ENCODE measurements at regions not wholly inside any gene's neighbourhood (a gene's known extent, or its start where the extent isn't known, plus 50 kb on each side); places are given as distances from the start of the nearest gene placed in this dataset.

DNA sequence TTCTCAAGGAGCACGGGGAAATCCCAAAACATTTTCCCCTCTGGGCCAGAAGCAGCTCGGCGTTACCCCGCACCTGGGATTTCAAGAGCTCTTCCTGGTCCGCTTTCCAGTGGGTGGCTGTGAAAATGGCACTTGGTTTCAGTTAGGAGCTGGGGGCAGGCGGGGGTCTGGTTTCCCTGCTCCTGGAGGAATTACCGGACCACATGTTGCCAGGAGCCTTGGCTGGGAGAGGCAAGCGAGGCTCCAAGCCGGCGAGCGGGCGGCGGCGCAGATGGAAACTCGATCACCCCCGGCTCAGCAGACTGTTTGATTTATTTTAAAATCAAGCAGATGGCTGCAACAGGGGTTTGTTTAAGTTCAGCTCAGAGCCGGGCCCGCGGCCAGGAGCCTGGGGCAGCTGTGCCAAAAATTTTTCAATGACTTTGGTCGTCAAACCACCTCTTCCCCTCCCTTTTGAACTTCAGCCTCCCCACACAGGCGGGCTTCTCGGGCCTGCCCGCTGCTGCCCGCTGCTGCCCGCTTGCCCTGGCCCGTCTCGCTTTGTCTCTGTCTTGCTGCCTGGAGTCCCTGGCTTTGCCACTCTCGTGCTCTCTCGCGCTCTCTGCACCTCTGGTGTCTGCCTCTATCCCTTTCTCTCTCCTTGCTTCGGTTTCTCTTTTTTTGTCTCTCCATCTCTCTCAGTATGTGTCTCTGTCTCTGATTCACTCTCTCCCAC lies 108.0 kb upstream of the CIBAR2 start (continued):
- no peak for TF ChIP-seq ZNF34 (CRISPR knock-in tag; IDR thresholded peaks at IDR 0.05; ENCODE audit: borderline replicate concordance)
- TF ChIP-seq GABPB1 (CRISPR knock-in tag; IDR thresholded peaks at IDR 0.05), result no peak
- TF ChIP-seq, protein P1, sequence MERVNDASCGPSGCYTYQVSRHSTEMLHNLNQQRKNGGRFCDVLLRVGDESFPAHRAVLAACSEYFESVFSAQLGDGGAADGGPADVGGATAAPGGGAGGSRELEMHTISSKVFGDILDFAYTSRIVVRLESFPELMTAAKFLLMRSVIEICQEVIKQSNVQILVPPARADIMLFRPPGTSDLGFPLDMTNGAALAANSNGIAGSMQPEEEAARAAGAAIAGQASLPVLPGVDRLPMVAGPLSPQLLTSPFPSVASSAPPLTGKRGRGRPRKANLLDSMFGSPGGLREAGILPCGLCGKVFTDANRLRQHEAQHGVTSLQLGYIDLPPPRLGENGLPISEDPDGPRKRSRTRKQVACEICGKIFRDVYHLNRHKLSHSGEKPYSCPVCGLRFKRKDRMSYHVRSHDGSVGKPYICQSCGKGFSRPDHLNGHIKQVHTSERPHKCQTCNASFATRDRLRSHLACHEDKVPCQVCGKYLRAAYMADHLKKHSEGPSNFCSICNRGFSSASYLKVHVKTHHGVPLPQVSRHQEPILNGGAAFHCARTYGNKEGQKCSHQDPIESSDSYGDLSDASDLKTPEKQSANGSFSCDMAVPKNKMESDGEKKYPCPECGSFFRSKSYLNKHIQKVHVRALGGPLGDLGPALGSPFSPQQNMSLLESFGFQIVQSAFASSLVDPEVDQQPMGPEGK (CRISPR knock-in tag; IDR thresholded peaks at IDR 0.05), result no peak
- TF ChIP-seq, protein P2, sequence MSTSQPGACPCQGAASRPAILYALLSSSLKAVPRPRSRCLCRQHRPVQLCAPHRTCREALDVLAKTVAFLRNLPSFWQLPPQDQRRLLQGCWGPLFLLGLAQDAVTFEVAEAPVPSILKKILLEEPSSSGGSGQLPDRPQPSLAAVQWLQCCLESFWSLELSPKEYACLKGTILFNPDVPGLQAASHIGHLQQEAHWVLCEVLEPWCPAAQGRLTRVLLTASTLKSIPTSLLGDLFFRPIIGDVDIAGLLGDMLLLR (CRISPR knock-in tag; IDR thresholded peaks at IDR 0.05), result no peak
- TF ChIP-seq, protein P3, sequence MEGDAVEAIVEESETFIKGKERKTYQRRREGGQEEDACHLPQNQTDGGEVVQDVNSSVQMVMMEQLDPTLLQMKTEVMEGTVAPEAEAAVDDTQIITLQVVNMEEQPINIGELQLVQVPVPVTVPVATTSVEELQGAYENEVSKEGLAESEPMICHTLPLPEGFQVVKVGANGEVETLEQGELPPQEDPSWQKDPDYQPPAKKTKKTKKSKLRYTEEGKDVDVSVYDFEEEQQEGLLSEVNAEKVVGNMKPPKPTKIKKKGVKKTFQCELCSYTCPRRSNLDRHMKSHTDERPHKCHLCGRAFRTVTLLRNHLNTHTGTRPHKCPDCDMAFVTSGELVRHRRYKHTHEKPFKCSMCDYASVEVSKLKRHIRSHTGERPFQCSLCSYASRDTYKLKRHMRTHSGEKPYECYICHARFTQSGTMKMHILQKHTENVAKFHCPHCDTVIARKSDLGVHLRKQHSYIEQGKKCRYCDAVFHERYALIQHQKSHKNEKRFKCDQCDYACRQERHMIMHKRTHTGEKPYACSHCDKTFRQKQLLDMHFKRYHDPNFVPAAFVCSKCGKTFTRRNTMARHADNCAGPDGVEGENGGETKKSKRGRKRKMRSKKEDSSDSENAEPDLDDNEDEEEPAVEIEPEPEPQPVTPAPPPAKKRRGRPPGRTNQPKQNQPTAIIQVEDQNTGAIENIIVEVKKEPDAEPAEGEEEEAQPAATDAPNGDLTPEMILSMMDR (CRISPR knock-in tag; IDR thresholded peaks at IDR 0.05), result peak; percentile 31; the same call in 1 of the 2 replicates
- TF ChIP-seq, protein P4, sequence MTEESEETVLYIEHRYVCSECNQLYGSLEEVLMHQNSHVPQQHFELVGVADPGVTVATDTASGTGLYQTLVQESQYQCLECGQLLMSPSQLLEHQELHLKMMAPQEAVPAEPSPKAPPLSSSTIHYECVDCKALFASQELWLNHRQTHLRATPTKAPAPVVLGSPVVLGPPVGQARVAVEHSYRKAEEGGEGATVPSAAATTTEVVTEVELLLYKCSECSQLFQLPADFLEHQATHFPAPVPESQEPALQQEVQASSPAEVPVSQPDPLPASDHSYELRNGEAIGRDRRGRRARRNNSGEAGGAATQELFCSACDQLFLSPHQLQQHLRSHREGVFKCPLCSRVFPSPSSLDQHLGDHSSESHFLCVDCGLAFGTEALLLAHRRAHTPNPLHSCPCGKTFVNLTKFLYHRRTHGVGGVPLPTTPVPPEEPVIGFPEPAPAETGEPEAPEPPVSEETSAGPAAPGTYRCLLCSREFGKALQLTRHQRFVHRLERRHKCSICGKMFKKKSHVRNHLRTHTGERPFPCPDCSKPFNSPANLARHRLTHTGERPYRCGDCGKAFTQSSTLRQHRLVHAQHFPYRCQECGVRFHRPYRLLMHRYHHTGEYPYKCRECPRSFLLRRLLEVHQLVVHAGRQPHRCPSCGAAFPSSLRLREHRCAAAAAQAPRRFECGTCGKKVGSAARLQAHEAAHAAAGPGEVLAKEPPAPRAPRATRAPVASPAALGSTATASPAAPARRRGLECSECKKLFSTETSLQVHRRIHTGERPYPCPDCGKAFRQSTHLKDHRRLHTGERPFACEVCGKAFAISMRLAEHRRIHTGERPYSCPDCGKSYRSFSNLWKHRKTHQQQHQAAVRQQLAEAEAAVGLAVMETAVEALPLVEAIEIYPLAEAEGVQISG (CRISPR knock-in tag; IDR thresholded peaks at IDR 0.05), result peak; percentile 10; the same call in 1 of the 2 replicates
- TF ChIP-seq ZFX (CRISPR knock-in tag; IDR thresholded peaks at IDR 0.05; ENCODE audit: low read depth), result no peak; the same call in 1 of the 2 replicates
- TF ChIP-seq STAG1 (CRISPR knock-in tag; IDR thresholded peaks at IDR 0.05), result peak; percentile 15; the same call in 1 of the 2 replicates
- TF ChIP-seq ZBTB7A (CRISPR knock-in tag; IDR thresholded peaks at IDR 0.05), result 0 out of 2 replicates have a peak, but pooled peaks have one; percentile 51
- TF ChIP-seq TAF1 (CRISPR knock-in tag; IDR thresholded peaks at IDR 0.05), result peak; percentile 25; the same call in 1 of the 2 replicates
- peak; percentile 14; the same call in 1 of the 2 replicates for TF ChIP-seq RAD21 (CRISPR knock-in tag; IDR thresholded peaks at IDR 0.05)
- TF ChIP-seq, protein P5, sequence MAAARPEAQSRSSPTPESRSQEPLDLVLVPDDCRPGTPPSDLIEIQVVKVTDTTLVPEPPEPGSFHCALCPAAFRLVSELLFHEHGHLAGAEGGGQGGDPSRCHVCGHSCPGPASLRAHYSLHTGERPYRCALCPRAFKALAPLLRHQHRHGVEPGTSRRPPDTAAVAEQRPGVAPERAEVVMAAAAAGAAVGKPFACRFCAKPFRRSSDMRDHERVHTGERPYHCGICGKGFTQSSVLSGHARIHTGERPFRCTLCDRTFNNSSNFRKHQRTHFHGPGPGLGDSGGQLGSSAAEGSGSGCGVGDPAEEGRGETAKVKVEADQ (CRISPR knock-in tag; IDR thresholded peaks at IDR 0.05; ENCODE audit: borderline replicate concordance), result no peak
- TF ChIP-seq, protein P6, sequence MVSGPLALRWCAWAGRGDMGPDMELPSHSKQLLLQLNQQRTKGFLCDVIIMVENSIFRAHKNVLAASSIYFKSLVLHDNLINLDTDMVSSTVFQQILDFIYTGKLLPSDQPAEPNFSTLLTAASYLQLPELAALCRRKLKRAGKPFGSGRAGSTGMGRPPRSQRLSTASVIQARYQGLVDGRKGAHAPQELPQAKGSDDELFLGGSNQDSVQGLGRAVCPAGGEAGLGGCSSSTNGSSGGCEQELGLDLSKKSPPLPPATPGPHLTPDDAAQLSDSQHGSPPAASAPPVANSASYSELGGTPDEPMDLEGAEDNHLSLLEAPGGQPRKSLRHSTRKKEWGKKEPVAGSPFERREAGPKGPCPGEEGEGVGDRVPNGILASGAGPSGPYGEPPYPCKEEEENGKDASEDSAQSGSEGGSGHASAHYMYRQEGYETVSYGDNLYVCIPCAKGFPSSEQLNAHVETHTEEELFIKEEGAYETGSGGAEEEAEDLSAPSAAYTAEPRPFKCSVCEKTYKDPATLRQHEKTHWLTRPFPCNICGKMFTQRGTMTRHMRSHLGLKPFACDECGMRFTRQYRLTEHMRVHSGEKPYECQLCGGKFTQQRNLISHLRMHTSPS (CRISPR knock-in tag; IDR thresholded peaks at IDR 0.05; ENCODE audit: low read depth), result peak; percentile 75; the same call in 1 of the 2 replicates
- TF ChIP-seq ZNF501 (CRISPR knock-in tag; IDR thresholded peaks at IDR 0.05), result no peak
- 0 out of 2 replicates have a peak, but pooled peaks have one; percentile 9 for TF ChIP-seq HNF4G (IDR thresholded peaks at IDR 0.05; ENCODE audit: borderline replicate concordance, low read depth, low read length)
- TF ChIP-seq HNF4G (CRISPR knock-in tag; IDR thresholded peaks at IDR 0.05; ENCODE audit: borderline replicate concordance, low read depth), result no peak
- peak; percentile 51; the same call in 1 of the 2 replicates for TF ChIP-seq CHD2 (IDR thresholded peaks at IDR 0.05; ENCODE audit: low read depth, low read length)
- TF ChIP-seq, protein P7, sequence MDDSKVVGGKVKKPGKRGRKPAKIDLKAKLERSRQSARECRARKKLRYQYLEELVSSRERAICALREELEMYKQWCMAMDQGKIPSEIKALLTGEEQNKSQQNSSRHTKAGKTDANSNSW (CRISPR knock-in tag; IDR thresholded peaks at IDR 0.05; ENCODE audit: borderline replicate concordance), result no peak
